ENCODE measurements at regions not wholly inside any gene's neighbourhood (a gene's known extent, or its start where the extent isn't known, plus 50 kb on each side); places are given as distances from the start of the nearest gene placed in this dataset.

- ChIA-PET POLR2A (no interaction called here), CTCF (interaction anchor here (0.7 kb wide), 1 partner anchor 83 kb away, joined by 3 read pairs; no protein-coding TSS in a partner anchor)
- Mint-ChIP-seq H3K9me3 (ENCODE audit: unreplicated experiment) (peaks cover 35% of the 10 kb centered on the region), H3K27ac (ENCODE audit: low read depth, unreplicated experiment) (no peak overlapping the region), H3K4me1 (ENCODE audit: insufficient read depth, unreplicated experiment) (no peaks in the 10 kb centered on the region), H3K36me3 (ENCODE audit: insufficient read depth, unreplicated experiment) (no peaks in the 10 kb centered on the region), H3K27me3 (ENCODE audit: insufficient read depth, unreplicated experiment) (no peaks in the 10 kb centered on the region), H3K4me3 (ENCODE audit: unreplicated experiment) (no peak overlapping the region)
- intact Hi-C loops (cut with micrococcal nuclease) = no loop called here
- TF ChIP-seq CTCF (IDR thresholded peaks at IDR 0.05; ENCODE audit: unreplicated experiment) = no peak
- no TSS peak for BruUV-seq (replicated peaks)
- no peak for DNase-seq (ENCODE audit: unreplicated experiment)
These were observed 241.4 kb upstream of the PCSK5 start for GRCh38 chr9:75649060-75649459.

GRCh38 chr9:75651709-75652108, 238.8 kb upstream of the PCSK5 start:
- peaks cover 40% of the 10 kb centered on the region for H3K9me3 Mint-ChIP-seq (ENCODE audit: unreplicated experiment)
- no peaks in the 10 kb centered on the region for H3K4me1 Mint-ChIP-seq (ENCODE audit: insufficient read depth, unreplicated experiment)
- ChIA-PET POLR2A (no interaction called here), CTCF (no interaction called here)
- TF ChIP-seq CTCF (IDR thresholded peaks at IDR 0.05; ENCODE audit: unreplicated experiment) = no peak
- no peak for DNase-seq (ENCODE audit: unreplicated experiment)
- no peak overlapping the region for H3K27ac Mint-ChIP-seq (ENCODE audit: low read depth, unreplicated experiment)
- H3K4me3 Mint-ChIP-seq (ENCODE audit: unreplicated experiment) = no peak overlapping the region
- no peaks in the 10 kb centered on the region for H3K36me3 Mint-ChIP-seq (ENCODE audit: insufficient read depth, unreplicated experiment)
- intact Hi-C loops (cut with micrococcal nuclease) = no loop called here
- no TSS peak for BruUV-seq (replicated peaks)
- no peaks in the 10 kb centered on the region for H3K27me3 Mint-ChIP-seq (ENCODE audit: insufficient read depth, unreplicated experiment)

- H3K4me1 Mint-ChIP-seq (ENCODE audit: insufficient read depth, unreplicated experiment) = no peaks in the 10 kb centered on the region
- H3K4me3 Mint-ChIP-seq (ENCODE audit: unreplicated experiment) = no peak overlapping the region
- no peak for TF ChIP-seq CTCF (IDR thresholded peaks at IDR 0.05; ENCODE audit: unreplicated experiment)
- H3K27me3 Mint-ChIP-seq (ENCODE audit: insufficient read depth, unreplicated experiment) = no peaks in the 10 kb centered on the region
- ChIA-PET CTCF (no interaction called here), POLR2A (no interaction called here)
- no peaks in the 10 kb centered on the region for H3K36me3 Mint-ChIP-seq (ENCODE audit: insufficient read depth, unreplicated experiment)
- no peak overlapping the region for H3K27ac Mint-ChIP-seq (ENCODE audit: low read depth, unreplicated experiment)
- BruUV-seq (replicated peaks) = no TSS peak
- H3K9me3 Mint-ChIP-seq (ENCODE audit: unreplicated experiment) = peaks cover 42% of the 10 kb centered on the region
- intact Hi-C loops (cut with micrococcal nuclease) = no loop called here
- no peak for DNase-seq (ENCODE audit: unreplicated experiment)
These were observed 237.1 kb upstream of the PCSK5 start for GRCh38 chr9:75653335-75653734.

- no TSS peak for BruUV-seq (replicated peaks)
These were observed 236.7 kb upstream of the PCSK5 start for GRCh38 chr9:75653750-75654149.

More at GRCh38 chr9:75653750-75654149, 236.7 kb upstream of the PCSK5 start:
- no peaks in the 10 kb centered on the region for H3K27me3 Mint-ChIP-seq (ENCODE audit: insufficient read depth, unreplicated experiment)
- no peak overlapping the region for H3K4me3 Mint-ChIP-seq (ENCODE audit: unreplicated experiment)
- no peak for DNase-seq (ENCODE audit: unreplicated experiment)
- peaks cover 42% of the 10 kb centered on the region for H3K9me3 Mint-ChIP-seq (ENCODE audit: unreplicated experiment)
- intact Hi-C loops (cut with micrococcal nuclease) = no loop called here
- ChIA-PET POLR2A (no interaction called here), CTCF (no interaction called here)
- TF ChIP-seq CTCF (IDR thresholded peaks at IDR 0.05; ENCODE audit: unreplicated experiment) = no peak
- H3K27ac Mint-ChIP-seq (ENCODE audit: low read depth, unreplicated experiment) = no peak overlapping the region
- no peaks in the 10 kb centered on the region for H3K36me3 Mint-ChIP-seq (ENCODE audit: insufficient read depth, unreplicated experiment)
- no peaks in the 10 kb centered on the region for H3K4me1 Mint-ChIP-seq (ENCODE audit: insufficient read depth, unreplicated experiment)

Measured in MCF 10A (cell line).